ENCODE measurements at regions not wholly inside any gene's neighbourhood (a gene's known extent, or its start where the extent isn't known, plus 50 kb on each side); places are given as distances from the start of the nearest gene placed in this dataset.

DNA sequence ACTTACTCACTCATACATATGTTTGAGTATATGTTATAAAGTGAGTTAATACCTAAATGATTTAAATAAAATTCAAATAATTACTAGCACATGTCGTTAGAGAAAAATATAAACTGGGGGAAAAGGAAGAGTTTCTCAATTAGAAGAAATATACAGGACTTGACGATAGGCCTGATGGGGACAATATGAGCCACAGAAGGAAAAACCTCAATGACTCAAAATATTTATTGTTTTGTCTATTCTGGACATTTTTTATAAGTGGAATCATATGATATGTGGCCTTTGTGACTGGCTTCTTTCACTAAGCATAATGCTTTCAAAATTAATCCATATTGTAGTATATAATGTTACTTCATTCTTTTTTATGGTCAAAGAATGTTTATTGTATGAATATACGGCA, 339.2 kb upstream of the PMFBP1 start:
- TF ChIP-seq CTCF (conservative IDR thresholded peaks at IDR 0.05; ENCODE audit: low read depth, low read length) = no peak
- TF ChIP-seq EZH2 (IDR thresholded peaks at IDR 0.05; ENCODE audit: low read length, unreplicated experiment) = no peak
- TF ChIP-seq EZH2phosphoT487 (IDR thresholded peaks at IDR 0.05; ENCODE audit: borderline replicate concordance, low read length) = no peak
